HCEC 1CT (cell line): ENCODE measurements at regions not wholly inside any gene's neighbourhood (a gene's known extent, or its start where the extent isn't known, plus 50 kb on each side); places are given as distances from the start of the nearest gene placed in this dataset.

Source experiments
- DNase-seq: peaks from one replicate; pipeline ENCODE4 v3.0.0-alpha.2; 2017

DNA sequence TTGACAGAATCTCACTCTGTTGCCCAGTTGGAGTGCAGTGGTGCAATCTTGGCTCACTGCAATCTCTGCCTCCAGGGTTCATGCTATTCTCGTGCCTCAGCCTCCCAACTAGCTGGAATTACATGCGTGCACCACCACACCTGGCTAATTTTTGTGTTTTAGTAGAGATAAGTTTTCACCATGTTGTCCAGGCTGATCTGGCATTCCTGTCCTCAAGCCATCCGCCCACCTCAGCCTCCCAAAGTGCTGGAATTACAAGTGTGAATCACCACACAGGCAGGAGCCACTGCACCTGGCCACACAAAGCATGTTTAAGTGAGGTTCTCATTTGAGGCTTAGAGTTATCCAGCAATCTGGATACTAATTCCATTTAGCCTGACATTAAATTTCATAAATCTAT lies 180.9 kb upstream of the GRID2 start:
- DNase-seq = no peak

DNA sequence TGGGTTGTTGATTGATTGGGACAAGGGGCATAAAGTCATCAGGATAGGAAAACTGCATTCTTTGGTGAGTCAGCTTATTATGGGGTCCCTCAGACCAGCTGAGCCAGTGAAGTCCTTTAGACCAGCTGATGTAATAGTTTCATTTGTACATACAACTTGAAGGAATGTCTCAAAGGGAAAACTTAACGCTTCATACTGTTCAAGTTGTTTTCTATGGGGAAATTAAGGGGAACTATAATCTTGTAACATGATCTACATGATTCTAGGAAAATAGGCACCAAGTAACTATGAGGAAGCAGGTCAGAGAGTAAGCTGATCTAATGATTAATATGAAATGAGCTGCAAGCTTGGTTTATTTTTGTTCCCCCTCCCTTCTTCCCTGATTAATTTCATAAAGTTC lies 175.1 kb upstream of the GRID2 start:
- DNase-seq = peak; percentile 3

DNA sequence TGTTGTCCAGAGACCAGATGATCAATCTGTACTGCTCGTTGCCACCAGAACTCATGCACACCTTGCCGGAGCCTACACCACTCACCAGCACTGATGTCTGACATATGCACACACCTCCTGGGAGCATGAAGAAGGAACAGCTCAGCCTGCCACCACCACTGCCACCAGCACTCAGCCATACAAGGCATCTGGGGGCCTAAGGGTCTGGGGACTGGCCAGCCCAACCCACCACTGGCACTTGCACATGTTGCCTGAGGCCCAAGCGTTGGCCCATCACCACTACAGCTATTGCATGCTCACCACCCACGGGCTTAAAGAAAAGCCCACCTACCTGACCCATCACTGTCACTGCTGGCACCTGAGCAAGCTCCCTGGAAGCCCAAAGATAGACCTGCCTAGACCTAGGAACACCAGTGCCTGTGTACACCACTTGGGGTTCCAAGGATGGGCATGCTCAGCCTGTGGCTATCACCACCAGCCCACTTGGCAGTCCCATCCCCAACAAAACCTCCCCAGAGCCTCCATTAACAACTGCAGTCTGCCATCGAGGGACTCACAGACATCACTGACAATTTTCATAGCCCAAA lies 174.3 kb upstream of the GRID2 start:
- DNase-seq = no peak

DNA sequence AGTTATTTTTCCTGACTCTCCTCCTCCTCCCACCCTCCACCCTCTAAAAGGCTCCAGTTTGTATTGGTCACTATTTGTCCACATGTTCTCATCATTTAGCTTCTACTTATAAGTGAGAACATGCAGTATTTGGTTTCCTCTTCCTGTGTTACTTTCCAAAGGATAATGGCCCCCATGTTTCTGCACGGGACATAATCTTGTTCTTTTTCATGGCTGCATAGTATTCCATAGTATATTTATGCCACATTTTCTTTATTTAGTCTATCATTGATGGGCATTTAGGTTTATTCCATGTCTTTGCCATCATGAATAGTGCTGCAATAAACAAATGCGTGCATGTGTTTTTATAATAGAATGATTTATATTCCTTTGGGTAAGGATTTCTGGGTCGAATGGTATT lies 167.3 kb upstream of the GRID2 start:
- DNase-seq = no peak

DNA sequence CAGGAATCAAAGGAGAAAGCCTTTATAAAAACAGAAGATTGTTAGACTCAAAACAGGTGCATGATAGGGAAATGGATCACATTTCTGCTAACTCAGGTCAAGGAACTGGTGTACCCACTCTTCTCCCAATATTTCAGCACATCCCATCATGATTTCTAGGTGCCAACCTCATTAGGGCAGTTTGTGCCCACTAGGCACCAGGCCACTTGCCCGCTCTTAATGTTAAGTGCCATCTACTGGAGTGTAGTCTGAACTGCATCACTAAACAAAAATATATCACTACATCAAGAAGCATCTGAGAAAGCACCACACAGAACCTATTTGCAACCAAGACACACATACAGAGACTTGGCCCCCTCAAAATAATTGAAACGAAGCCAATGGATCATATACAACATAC lies 140.4 kb upstream of the GRID2 start:
- DNase-seq = peak; percentile 5

DNA sequence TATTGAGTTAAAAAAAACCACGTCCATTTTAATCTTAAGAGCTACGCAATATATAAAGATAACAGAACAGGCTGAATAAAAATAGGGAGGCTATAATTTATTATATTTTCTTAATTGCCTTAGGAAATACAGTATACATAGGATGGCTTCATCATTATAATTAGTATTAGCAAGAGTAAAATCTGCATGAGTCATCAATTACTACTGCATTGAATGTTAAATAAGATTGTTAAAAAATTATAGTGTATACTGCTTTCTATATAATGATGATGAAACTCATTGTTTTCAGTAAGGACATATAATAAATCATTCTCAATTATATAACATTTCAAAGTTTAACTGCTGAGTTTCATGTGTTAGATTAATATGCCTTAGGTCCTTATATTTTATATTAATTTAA lies 133.4 kb upstream of the GRID2 start:
- DNase-seq = no peak

DNA sequence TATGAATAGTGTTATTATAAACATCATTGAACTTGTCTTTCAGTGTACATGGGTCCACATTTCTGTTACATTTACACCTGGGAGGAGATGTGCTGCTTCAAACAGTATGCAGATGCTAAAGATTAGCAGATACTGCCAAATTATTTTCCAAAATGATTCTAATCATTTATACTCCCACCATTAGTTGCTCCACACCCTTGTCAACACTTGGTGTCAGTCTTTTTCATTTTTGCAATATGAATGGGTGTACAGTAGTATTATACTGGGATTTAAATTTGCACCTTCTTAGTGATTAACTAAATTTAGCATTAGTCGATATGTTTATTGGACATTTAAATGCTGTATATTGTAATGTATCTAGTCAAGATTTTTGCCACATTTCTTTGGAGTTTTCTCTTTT lies 131.6 kb upstream of the GRID2 start:
- peak; percentile 18 for DNase-seq

DNA sequence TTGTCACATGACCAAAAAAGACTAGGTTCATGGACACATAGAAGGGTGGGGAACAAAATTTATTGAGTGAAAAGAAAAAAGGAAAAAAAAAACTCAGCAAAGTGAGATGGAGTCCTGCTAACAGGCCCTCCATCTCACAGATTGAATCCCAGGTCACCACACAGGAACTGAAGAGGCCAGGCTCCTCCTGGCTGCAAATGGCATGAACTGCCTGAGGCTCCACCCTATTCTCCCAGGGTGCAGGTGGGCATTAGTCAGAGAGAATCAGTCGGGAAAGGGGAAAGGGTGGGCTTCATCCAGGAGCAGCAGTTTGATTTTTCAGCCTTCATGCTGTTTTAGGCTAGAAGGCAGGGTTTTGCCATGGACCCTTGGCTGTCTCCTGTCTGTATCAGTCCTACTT lies 128.5 kb upstream of the GRID2 start:
- DNase-seq = no peak

DNA sequence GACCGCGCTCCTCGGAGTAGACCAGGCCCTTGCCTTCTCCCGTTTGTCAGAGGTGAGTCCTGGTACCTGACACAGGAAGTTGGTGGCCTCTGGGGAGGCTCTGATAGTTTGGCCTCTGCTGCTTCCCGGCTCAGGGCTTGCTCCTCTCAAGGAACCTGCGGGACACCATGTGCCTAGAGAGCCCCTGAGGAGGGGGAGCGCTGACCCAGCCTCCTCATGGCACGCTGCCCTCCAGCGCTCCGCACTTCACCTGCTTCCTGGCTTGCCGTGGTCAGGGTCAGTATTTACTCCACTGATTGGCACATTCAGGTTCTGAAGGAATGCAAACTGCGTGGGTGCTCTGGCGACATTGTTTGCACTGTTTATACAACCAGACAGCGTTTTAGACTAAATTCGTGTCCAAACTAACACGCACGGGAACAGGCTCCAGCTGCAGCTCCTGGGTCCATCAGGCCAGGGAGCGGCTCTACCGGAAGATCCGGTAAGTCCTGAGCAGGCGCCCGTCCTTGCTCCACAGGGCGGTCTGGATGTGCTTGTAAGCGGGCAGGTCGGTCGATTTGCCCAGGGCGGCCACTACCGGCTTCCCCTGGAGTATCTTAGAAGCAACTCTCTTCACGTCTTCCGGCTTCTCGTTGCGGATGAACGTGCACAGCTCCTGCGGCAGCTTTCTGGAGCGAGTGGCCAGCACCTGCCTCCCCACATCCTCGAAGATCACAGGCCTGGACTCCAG lies 121.6 kb upstream of the GRID2 start:
- no peak for DNase-seq

DNA sequence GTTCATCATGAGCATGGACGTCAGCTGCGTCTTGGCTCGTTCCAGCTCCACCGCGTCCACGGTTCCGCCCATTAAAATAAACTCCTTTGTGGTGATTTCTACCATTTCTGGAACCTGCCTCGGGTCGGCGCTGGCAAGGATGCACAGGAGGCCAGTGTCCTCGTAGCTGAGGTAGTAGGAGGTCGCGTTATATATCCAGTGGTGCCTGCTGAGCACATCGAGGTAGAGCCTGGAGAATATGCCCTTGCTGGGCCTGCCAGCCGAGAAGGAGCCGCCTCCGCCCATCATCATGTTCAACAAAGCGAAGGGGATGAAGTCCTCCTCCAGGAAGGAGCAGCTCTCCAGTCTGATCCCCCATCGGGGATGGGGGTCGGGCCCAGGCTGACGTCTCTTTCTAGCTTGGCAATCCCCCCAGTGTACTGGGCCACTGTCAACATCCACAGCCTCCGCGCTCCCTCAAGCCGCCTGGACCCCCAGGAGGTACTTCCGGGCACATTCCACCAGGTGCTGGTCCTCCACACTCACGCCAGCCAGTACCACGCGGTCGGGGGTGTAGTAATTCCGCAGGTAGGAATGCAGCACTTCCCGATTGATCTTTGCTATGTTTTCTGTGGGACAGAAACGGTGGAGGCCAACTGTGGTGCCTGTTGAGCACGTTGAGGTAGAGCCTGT lies 120.9 kb upstream of the GRID2 start:
- no peak for DNase-seq

DNA sequence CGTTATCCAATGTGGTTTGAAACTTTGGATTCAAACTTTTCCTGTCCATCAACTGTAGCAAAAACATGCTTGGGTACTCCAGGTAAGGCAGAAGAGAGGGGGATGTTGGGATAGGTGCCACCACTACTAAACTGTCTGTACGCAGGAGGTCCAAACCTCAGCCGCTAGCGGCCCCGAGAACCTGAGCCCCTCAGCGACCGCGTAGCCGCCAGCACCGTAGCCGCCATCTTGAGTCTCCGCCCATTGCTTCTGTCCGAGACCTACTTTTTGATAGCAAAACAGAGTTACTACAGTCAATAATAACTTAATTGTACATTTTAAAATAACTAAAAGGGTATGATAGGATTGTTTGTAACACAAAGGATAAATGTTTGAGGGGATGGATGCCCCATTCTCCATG lies 119.9 kb upstream of the GRID2 start:
- DNase-seq = no peak

DNA sequence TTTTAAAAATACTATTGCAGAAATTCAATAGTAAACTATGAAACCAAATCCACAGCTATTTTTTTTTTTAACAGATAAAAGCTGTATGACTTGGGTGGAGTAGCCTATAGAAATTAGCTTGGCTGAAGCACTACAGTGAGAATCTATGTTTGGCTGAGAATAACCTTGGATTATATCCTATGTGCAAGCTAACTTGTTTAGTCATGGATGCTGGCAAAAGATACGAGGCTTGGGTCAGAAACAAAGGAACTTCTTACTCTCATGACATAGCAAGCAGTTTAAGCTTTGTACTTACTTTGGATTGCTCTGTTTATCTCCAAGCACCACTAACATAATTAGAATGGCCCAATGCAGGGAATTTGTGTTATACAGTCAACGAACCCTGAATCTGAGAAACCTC lies 119.2 kb upstream of the GRID2 start:
- no peak for DNase-seq

DNA sequence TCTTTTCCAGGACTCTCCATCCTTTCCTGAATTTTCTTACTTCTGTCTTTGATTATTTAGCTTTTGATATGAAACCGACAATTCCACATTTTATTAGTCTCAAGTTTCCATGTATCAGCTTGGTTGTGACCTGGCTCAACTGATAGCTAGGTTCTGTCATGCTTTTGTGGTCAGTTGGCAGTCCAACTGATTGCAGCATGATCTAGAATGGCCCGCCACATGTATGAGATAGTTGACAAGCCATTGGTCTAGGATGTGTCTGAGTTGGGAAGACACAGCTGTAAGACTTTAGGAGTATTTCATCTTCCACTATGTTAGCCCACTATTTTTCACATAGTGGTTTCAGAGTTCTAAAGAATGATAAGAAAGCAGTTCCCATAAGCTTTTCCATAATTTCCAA lies 117.5 kb upstream of the GRID2 start:
- DNase-seq = no peak

DNA sequence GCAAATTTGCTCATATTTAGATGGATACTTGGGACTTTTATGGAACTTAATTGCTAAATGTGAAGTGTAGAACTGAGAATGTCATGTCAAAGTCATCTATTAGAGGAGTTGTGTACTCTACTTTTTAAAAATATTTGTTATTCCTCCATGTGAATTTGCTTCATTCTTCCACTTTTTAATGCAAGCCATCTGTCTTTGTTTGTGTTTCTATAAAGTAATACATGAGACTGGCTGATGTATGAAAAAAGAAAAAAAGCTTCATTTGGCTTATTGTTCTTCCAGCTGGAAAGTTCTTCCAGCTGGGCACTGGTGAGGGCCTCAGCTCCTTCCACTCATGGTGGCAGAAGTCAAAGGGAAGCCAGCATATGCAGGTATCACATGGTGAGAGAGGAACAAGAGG lies 114.6 kb upstream of the GRID2 start:
- DNase-seq = no peak

DNA sequence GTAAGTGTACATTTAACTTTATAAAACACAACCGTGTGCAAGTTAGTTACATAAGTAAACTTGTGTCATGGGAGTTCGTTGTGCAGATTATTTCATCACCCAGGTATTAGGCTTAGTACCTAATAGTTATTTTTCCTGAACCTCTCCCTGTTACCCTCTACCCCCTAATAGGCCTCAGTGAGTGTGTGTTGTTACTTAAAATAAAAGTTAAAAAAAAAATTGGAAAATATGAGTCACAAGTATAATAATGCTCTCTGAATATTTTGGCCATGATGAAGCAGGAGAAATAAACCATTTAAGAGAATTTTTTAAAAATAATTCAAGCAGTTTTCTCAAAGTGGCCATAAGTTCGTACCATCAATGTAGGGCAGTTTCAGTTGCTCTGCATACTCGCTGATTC lies 105.1 kb upstream of the GRID2 start:
- DNase-seq = peak; percentile 76

DNA sequence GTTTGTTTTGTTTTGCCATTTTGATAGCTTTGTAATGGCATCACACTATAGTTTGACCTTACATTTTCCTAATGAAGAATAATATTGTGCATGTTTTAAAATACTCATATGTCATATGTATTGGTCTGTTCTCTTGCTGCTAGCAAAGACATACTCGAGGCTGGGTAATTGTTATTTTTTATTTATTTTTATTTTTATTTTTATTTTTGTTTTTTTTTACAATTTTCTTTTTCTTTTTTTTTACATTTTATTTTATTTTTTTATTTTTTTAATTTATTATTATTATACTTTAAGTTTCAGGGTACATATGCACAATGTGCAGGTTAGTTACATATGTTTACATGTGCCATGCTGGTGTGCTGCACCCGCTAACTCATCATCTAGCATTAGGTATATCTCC lies 104.6 kb upstream of the GRID2 start:
- no peak for DNase-seq

DNA sequence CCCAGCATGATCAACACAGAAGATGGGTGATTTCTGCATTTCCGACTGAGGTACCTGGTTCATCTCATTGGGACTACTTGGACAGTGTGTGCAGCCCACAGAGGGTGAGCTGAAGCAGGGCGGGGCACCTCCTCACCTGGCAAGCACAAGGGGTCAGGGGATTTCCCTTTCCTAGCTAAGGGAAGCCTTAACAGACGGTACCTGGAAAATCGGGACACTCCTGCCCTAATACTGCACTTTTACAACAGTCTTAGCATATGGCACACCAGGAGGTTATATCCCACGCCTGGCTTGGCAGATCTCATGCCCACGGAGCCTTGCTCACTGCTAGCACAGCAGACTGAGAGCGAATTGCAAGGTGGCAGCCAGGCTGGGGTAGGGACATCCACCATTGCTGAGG lies 92.9 kb upstream of the GRID2 start:
- no peak for DNase-seq

DNA sequence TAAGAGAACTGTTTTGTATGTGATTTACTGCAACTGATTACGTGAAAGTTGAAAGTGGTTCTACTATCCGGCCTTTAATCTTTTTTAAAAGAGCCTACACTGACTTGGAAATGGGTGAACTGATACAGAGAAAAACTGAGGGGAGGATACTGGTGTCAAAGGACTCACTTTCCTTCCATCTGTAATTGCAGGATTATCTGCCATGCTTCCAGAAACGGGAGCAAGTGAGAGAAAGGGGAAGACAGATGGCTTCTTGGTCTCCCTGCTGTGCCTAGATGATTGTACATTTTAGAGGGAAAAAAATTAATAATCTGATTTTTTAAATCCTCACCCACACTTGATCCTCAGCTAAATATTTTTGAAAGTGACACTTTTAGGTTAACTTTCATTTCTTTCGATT lies 88.3 kb upstream of the GRID2 start:
- DNase-seq = no peak

DNA sequence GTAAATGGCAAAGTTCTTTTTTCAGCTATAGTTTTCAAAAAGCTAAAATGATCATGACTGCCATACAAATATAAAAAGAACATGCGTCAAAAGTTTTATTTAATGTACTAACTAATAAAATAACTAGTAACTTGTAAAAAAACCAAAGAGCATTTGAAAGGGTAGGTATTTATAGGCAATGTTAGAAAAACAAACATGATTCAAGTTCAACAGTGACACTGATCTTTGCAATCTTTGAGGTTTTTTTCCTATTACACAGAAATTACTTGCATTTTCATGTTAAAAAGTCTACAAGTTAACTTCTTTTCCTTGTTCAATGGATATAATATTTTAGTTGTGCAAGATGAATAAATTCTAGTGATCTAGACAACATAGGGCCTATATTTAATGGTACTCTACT lies 72.3 kb upstream of the GRID2 start:
- peak; percentile 5 for DNase-seq

DNA sequence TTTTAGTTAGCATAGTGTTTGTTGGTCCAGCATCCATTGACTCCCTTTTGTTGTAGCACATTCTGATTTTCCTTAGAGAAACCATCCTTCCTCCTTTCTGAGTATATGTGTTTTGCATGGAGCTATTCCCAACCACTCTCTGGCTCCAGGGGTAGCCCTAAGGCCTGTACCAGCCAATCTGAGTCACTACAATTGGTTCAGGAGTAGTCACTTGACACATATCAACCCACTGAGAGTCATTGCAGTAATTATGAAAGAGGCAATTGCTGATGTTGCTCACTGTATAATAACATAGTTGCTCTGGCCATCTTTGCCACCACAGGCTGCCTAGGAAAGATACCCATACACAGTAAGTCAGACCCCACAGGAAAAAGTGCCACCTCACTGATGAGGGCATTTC lies 71.2 kb upstream of the GRID2 start:
- DNase-seq = peak; percentile 25

DNA sequence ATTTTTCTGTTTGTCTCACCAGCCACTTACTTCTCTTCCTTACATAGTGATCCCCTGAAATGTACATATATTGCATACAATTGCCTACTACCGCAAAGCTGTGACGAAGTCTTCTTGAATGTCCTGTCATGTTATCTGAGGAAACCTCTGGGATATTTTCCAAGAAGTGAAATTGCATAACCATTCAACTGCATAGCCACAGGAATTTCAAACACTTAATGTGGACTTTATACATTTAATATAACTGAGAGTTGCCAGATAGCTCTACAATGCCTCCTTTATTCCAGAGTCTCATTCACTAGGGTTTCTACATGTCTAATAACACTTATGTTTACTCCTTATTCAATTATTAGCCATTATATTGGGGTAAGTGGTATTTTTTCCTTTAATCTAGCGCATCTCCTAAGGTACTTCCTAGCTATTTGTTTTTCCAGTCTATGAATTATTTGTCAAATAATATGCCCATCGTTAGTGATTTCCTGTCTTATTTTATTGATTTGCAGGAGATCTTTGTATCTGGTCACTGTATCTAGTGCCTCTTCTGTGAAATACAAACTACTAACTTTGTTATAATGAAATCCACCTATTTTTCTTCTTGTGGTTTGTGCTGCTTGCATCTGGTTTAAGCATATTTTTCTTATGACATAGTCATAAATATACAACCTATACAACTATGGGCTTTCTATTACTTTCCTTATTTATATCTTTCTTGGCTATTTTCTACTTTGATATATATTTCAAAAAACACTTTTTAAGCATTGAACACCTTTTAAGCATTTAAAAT lies 69.2 kb upstream of the GRID2 start:
- DNase-seq = peak; percentile 86

DNA sequence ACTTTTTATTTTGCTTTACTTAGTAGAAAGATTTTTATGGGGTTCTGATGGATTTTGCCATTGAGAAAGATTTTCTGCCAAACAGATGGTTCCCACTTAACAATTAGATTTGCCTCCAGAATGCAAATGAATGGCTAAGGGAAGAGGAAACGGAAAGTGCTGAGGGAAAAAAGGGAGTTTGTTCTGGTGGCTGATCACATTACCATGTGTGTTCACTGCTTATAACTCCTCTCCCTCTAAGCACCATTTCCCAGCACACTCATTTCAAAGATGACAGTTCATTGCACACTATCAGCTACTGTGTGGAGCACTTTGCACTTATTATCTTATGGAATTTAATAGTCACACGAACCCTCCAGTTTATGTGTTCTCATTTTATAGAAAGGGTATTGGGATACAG lies 68.0 kb upstream of the GRID2 start:
- peak; percentile 3 for DNase-seq

DNA sequence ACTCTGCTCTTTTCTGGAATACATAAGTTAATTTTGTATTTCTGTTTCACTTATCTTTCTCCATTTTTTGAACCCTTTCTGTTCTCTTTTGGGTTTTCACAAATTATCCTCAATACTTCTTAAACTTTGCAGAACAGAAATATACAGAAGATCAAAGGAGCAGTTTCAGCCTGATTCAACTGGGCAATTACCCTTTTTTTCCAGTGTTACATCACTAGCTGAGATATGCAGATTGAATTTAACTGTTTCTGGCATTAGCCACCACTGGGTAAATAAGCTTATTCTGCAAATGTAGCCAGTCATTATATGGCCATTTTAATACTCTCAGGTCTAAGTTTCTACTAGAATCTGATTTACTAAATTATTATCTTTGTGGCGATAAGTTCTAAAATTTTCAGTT lies 66.9 kb upstream of the GRID2 start:
- DNase-seq = peak; percentile 2

DNA sequence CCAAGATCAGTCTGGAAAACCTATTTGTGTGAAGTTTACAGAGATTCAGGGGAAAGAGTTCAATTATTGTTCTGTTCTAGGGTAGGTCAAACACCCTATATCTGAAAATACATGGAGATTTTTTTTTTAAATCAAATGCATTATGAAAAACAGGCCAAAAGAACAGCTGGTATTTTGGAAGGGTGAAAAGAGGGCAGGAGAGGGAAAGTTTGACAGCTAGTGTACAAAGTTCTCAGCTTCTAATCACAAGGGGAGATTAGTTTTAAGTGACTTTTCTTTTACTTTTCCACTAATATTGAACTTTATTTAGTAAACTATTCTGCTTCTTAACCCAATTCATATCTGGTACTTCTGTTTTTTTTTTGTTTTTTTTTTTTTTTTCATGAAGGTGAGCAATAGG lies 66.2 kb upstream of the GRID2 start:
- DNase-seq = no peak
